ENCODE measurements at regions not wholly inside any gene's neighbourhood (a gene's known extent, or its start where the extent isn't known, plus 50 kb on each side); places are given as distances from the start of the nearest gene placed in this dataset.

GRCh38 chr3:170735821-170736220, 134.2 kb downstream of the RPL22L1 start:
- DNase-seq (ENCODE audit: low read depth, low spot score) = no peak
- no peak overlapping the region for H3K27ac ChIP-seq

- H3K27ac ChIP-seq = no peak overlapping the region
- DNase-seq (ENCODE audit: low read depth, low spot score) = no peak
Measured at GRCh38 chr3:170734735-170735065, 135.3 kb downstream of the RPL22L1 start.

GRCh38 chr3:170734043-170734734, 135.8 kb downstream of the RPL22L1 start:
- no peak for DNase-seq (ENCODE audit: low read depth, low spot score)
- no peak overlapping the region for H3K27ac ChIP-seq

- no peak overlapping the region for H3K27ac ChIP-seq
- no peak for DNase-seq (ENCODE audit: low read depth, low spot score)
Measured at GRCh38 chr3:170732660-170733245, 137.2 kb downstream of the RPL22L1 start.

- no peak for DNase-seq (ENCODE audit: low read depth, low spot score)
- no peak overlapping the region for H3K27ac ChIP-seq
Measured at GRCh38 chr3:170731281-170731680, 138.7 kb downstream of the RPL22L1 start.

GRCh38 chr3:170730071-170730812, 139.8 kb downstream of the RPL22L1 start:
- DNase-seq (ENCODE audit: low read depth, low spot score) = no peak

GRCh38 chr3:170728181-170728580, 141.8 kb downstream of the RPL22L1 start:
- DNase-seq (ENCODE audit: low read depth, low spot score) = no peak
- peak overlapping the region; percentile 95 for H3K27ac ChIP-seq

More at GRCh38 chr3:170730071-170730812, 139.8 kb downstream of the RPL22L1 start:
- no peak overlapping the region for H3K27ac ChIP-seq

GRCh38 chr3:170727754-170728153, 141.9 kb upstream of the SLC7A14 start:
- peak overlapping the region; percentile 95 for H3K27ac ChIP-seq
- DNase-seq (ENCODE audit: low read depth, low spot score) = no peak

GRCh38 chr3:170726976-170727661, 141.2 kb upstream of the SLC7A14 start:
- no peak for DNase-seq (ENCODE audit: low read depth, low spot score)

GRCh38 chr3:170725285-170725731, 139.4 kb upstream of the SLC7A14 start:
- no peak overlapping the region for H3K27ac ChIP-seq
- DNase-seq (ENCODE audit: low read depth, low spot score) = no peak

More at GRCh38 chr3:170726976-170727661, 141.2 kb upstream of the SLC7A14 start:
- H3K27ac ChIP-seq = peak overlapping the region; percentile 95

- H3K27ac ChIP-seq = no peak overlapping the region
- no peak for DNase-seq (ENCODE audit: low read depth, low spot score)
Measured at GRCh38 chr3:170724599-170725280, 138.9 kb upstream of the SLC7A14 start.

GRCh38 chr3:170723241-170723640, 137.4 kb upstream of the SLC7A14 start:
- H3K27ac ChIP-seq = no peak overlapping the region
- no peak for DNase-seq (ENCODE audit: low read depth, low spot score)

- no peak for DNase-seq (ENCODE audit: low read depth, low spot score)
- H3K27ac ChIP-seq = no peak overlapping the region
Measured at GRCh38 chr3:170721563-170721962, 135.7 kb upstream of the SLC7A14 start.

- no peak for DNase-seq (ENCODE audit: low read depth, low spot score)
- H3K27ac ChIP-seq = no peak overlapping the region
Measured at GRCh38 chr3:170719300-170719699, 133.4 kb upstream of the SLC7A14 start.

- no peak for DNase-seq (ENCODE audit: low read depth, low spot score)
- no peak overlapping the region for H3K27ac ChIP-seq
Measured at GRCh38 chr3:170718848-170719247, 133.0 kb upstream of the SLC7A14 start.

GRCh38 chr3:170717410-170718402, 131.8 kb upstream of the SLC7A14 start:
- DNase-seq (ENCODE audit: low read depth, low spot score) = no peak
- no peak overlapping the region for H3K27ac ChIP-seq

GRCh38 chr3:170716172-170716805, 130.4 kb upstream of the SLC7A14 start:
- no peak for DNase-seq (ENCODE audit: low read depth, low spot score)
- H3K27ac ChIP-seq = no peak overlapping the region

Data from epithelial cell of prostate (primary cell).